A172 (cell line): ENCODE measurements at regions not wholly inside any gene's neighbourhood (a gene's known extent, or its start where the extent isn't known, plus 50 kb on each side); places are given as distances from the start of the nearest gene placed in this dataset.
"Not testable (repeated sequence)": the region's sequence is repeated elsewhere in the genome, so short reads cannot be mapped to it uniquely, and the experiment has no call there.

Source experiments
- DNase-seq: peaks from one replicate; pipeline ENCODE4 v3.0.0-alpha.2; 2015; ENCODE audit warnings: low spot score

DNA sequence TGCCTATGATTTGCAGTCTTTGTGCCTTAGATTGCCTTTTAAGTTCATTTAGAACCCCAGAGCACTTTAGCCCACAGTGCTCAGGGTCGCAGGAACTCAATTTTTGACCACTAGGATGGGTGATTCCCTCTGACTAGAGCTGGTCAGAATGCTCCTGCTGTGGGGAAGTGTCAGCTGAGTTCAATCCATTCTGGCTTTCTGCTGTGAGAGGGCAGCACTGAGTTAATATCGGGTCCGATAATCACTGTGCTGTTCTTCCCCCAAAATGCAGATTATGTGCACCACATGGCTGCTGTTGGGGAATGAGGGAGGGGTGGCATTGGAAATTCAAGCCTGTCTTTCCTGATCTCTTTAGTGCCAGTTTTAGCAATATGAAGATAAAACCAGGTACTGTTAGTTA lies 886.4 kb downstream of the DNAJB9 start:
- DNase-seq: no peak

- DNase-seq: no peak
These were observed 890.6 kb downstream of the DNAJB9 start for GRCh38 chr7:109460296-109460695.

- DNase-seq: no peak
These were observed 892.5 kb downstream of the DNAJB9 start for GRCh38 chr7:109462171-109462570.

GRCh38 chr7:109467729-109468128 lies 898.1 kb downstream of the DNAJB9 start:
- not testable (repeated sequence) for DNase-seq

- DNase-seq: no peak
These were observed 903.5 kb downstream of the DNAJB9 start for GRCh38 chr7:109473172-109473571.

- no peak for DNase-seq
These were observed 906.7 kb downstream of the DNAJB9 start for GRCh38 chr7:109476409-109476808.

DNA sequence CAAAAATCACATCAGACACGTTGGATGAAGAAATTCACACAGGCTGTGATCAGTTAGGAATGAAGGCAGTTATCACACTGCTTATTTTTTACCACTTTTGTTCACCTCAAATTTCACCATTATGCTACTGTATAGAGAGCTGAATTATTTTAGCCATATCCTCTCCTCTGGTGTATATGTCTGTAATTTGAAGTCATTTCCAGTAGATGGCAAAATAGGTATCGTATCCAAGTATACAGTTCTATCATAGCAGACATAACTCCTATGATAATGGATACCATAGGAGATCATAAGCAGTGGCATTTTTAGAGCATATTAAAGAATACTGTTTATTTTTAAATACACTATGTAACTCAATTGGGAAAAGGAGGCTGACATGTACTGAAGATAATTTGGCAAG lies 909.7 kb downstream of the DNAJB9 start:
- DNase-seq: no peak

DNA sequence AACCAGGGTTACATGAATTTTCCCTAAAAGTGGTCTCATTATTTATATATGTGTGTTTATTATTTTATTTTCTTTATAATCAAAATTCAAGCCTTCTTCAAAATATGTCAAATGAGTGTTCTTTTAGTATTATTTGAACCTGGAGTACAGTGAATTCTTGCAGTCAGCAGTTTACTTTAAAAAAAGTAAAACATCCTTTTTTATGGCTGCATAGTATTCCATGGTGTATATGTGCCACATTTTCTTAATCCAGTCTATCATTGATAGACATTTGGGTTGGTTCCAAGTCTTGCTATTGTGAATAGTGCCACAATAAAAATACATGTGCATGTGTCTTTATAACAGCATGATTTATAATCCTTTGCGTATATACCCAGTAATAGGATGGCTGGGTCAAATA lies 920.9 kb downstream of the DNAJB9 start:
- DNase-seq: not testable (repeated sequence)

- DNase-seq: no peak
These were observed 927.4 kb downstream of the DNAJB9 start for GRCh38 chr7:109497053-109497452.

DNA sequence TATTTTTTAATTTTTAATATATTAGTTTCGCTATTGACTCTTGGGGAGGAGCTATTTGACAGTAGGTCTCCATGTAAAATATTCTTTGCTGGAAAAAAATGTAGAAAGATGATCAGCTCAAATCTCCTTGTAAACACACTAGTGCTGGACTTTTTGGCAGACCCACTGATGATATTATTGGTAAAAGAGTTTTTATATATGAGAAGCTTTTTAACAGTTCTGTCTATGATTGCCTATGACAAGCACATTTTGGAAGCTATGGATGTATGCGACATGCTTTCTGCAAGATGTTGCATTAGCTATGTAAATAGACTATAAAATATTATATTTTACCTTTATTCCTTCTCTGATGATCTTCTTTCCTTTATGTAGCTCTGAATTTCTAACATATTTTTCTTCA lies 928.5 kb downstream of the DNAJB9 start:
- DNase-seq: no peak

DNA sequence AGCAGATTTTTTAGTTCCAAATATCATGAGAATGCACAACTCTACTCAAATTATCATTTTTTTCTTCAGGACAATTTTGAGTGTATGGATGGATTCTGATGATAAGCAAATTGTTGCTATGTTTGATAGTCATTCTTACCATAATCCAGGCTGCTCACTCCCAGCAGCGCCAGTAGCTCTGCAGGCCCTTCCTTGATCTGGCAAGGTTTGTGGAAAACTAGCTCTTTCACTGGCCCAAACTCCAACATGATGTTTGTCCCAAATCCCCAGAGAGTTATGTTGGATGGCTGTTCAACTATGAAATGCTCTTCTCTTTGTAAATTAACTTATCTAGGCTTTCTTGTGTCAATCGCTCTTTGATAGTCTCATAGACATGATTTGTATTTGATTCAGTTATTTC lies 933.7 kb downstream of the DNAJB9 start:
- DNase-seq: no peak

DNA sequence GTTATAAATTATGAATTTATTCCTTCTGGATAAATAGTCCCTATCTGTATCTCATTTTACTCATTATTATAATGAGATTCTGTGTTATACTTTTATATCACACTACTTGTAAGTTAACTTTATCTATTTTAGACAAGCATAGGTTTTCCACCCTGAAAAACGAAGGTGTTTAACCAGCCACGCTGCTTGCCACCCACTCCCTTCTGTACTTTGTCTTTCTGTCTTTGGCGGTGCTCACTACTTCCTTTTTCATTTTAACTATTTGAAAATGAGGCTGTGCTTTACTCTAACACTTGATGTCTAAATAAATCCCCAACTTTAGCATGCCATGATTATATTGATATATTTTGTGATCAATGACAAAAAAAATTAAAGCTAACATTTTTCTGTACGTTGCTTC lies 952.9 kb downstream of the DNAJB9 start:
- no peak for DNase-seq

GRCh38 chr7:109527833-109528232 lies 958.2 kb downstream of the DNAJB9 start:
- DNase-seq: no peak

GRCh38 chr7:109529712-109530111 lies 960.0 kb downstream of the DNAJB9 start:
- no peak for DNase-seq

- no peak for DNase-seq
These were observed 962.8 kb downstream of the DNAJB9 start for GRCh38 chr7:109532262-109532992.

DNA sequence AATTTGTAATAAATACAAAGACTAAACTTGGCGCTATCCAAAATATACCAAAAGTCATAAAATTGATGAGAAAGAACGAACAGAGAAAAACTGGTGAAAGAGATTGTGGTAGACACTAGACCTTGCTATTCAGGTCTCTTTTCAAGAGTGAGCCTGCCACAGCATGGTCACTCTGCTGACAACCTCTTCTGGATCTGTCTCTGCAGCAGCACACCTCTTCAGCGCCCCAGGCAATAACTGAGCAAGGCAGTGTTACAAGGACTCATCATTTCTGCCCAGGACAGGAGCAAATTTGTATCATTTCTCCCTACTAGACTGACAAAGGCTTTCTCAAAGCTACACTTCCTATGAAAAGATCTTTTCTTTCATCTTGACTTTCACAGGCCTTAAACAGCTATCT lies 976.0 kb downstream of the DNAJB9 start:
- no peak for DNase-seq

DNA sequence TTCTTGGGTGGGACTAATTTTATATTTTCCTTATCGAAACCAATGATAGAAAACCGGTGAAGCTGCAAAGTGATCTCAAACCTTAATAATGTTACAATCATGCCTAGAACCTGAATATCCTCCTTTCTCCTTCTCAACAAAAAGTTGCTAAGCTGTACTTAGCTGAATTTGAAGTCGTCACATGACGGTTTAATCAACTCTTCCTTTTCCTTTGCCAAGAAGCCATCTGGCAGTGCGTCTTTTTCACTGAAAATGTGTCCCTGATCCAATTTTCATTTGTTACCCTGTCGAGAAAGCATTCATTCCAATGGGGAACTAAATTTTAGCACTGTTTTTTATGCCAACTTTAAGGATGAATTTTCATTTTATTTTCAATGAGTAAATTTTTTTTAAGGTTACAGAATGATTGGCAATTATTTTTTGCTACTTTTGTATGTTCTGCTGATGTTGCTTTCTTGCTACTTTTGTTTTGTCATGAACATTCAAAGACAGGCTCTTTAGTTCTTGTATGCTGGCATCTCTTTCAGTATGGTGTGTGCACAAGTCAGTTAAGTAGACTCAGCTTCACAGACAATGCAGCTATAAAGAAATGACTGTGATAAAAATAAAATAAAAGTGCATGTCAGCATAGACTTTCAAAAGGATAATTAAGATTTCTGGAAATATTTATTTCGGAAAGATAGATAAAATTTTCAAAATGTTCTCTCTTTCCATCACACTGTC lies 980.0 kb downstream of the DNAJB9 start:
- DNase-seq: no peak

GRCh38 chr7:109552017-109552416 lies 982.3 kb downstream of the DNAJB9 start:
- peak; percentile 10 for DNase-seq

- DNase-seq: no peak
These were observed 1007.6 kb downstream of the DNAJB9 start for GRCh38 chr7:109577265-109577664.

- DNase-seq: peak; percentile 1
These were observed 1010.2 kb downstream of the DNAJB9 start for GRCh38 chr7:109579901-109580300.

- no peak for DNase-seq
These were observed 1012.5 kb downstream of the DNAJB9 start for GRCh38 chr7:109582211-109582610.

DNA sequence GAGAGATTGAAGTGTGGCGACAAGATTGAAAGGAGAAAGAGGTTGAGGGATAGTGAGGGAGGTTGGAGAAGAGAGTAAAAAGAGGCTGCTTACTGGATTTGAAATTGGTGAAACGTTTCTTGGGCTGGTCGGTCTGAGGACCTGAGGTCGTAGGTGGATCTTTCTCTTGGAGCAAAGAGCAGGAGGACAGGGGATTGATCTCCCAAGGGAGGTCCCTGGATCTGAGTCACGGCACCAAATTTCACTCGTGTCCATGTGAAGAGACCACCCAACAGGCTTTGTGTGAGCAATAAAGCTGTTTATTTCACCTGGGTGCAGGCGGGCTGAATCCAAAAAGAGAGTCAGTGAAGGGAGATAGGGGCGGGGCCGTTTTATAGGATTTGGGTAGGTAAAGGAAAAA lies 1027.3 kb downstream of the DNAJB9 start:
- not testable (repeated sequence) for DNase-seq

DNA sequence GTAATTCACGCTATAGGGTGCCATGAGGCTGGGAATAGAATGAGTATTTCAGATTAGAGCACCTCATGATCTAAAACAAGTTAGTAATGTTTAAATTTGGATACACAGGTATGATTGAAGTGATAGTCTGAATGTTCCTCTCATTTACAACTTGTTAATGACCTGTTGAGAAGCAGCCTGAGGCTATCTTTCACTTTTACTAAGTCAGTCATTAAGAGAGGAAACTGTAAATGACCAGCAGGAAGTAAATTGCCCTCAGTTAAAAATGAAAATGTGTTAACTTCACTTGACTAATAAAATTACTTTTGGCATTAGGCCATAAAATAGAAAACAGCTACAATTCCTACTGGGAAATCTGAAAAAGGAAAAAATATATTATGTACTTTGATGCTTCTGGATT lies 1042.0 kb downstream of the DNAJB9 start:
- DNase-seq: no peak
